GM12872 (cell line): ENCODE measurements at regions not wholly inside any gene's neighbourhood (a gene's known extent, or its start where the extent isn't known, plus 50 kb on each side); places are given as distances from the start of the nearest gene placed in this dataset.

Source experiments
- CTCF ChIP-seq: IDR thresholded peaks from 3 replicates; pipeline ENCODE4 v1.5.1; 2011; ENCODE audit warnings: low read depth, mild to moderate bottlenecking, low read length, moderate library complexity; ENCODE audit not compliant: insufficient read depth

- no peak for TF ChIP-seq CTCF
These were observed 449.5 kb downstream of the AGTPBP1 start for GRCh38 chr9:85292261-85292660.

GRCh38 chr9:85291266-85291665, 450.5 kb downstream of the AGTPBP1 start:
- no peak for TF ChIP-seq CTCF

GRCh38 chr9:85290019-85290418, 451.7 kb downstream of the AGTPBP1 start:
- no peak for TF ChIP-seq CTCF

GRCh38 chr9:85289142-85289541, 452.6 kb downstream of the AGTPBP1 start:
- no peak for TF ChIP-seq CTCF

GRCh38 chr9:85283421-85283820, 458.3 kb downstream of the AGTPBP1 start:
- no peak for TF ChIP-seq CTCF

GRCh38 chr9:85278769-85279168, 463.0 kb downstream of the AGTPBP1 start:
- no peak for TF ChIP-seq CTCF

GRCh38 chr9:85276741-85277140, 465.0 kb downstream of the AGTPBP1 start:
- TF ChIP-seq CTCF: no peak

- no peak for TF ChIP-seq CTCF
These were observed 471.9 kb downstream of the AGTPBP1 start for GRCh38 chr9:85269811-85270210.
